Trophoblast cell (in vitro differentiated cells and primary cell): ENCODE measurements at regions not wholly inside any gene's neighbourhood (a gene's known extent, or its start where the extent isn't known, plus 50 kb on each side); places are given as distances from the start of the nearest gene placed in this dataset.

ENCODE experiments used
- DNase-seq, 2 donors: peaks; one replicate each; pipeline ENCODE4 v3.0.0-alpha.2; 2016
- H2AFZ ChIP-seq: 2 replicates; pipeline ENCODE4 v1.6.1; 2013; ENCODE audit warnings: low read length, moderate library complexity, mild to moderate bottlenecking; ENCODE audit not compliant: insufficient read depth, poor library complexity
- H2AK5ac ChIP-seq: 2 replicates; pipeline ENCODE4 v1.6.1; 2013; ENCODE audit warnings: mild to moderate bottlenecking, low read length
- H2BK120ac ChIP-seq: 2 replicates; pipeline ENCODE4 v1.6.1; 2013; ENCODE audit warnings: low read length, mild to moderate bottlenecking, moderate library complexity; ENCODE audit not compliant: insufficient read depth, poor library complexity
- H2BK12ac ChIP-seq: 2 replicates; pipeline ENCODE4 v1.6.1; 2013; ENCODE audit warnings: mild to moderate bottlenecking, low read length, moderate library complexity
- H2BK5ac ChIP-seq: 2 replicates; pipeline ENCODE4 v1.6.1; 2013; ENCODE audit warnings: low read length, low read depth, moderate library complexity, mild to moderate bottlenecking; ENCODE audit not compliant: poor library complexity
- H3K14ac ChIP-seq: 2 replicates; pipeline ENCODE4 v1.6.1; 2013; ENCODE audit warnings: mild to moderate bottlenecking, low read length
- H3K18ac ChIP-seq: 2 replicates; pipeline ENCODE4 v1.6.1; 2013; ENCODE audit warnings: mild to moderate bottlenecking, low read length
- H3K23ac ChIP-seq: 2 replicates; pipeline ENCODE4 v1.6.1; 2013; ENCODE audit warnings: low read length
- H3K27ac ChIP-seq: 2 replicates; pipeline ENCODE4 v1.5.1; 2013; ENCODE audit warnings: low read depth, mild to moderate bottlenecking, inconsistent platforms, low read length, moderate library complexity
- H3K27me3 ChIP-seq: 2 replicates; pipeline ENCODE4 v1.6.1; 2013; ENCODE audit warnings: inconsistent platforms, mild to moderate bottlenecking, low read length, moderate library complexity; ENCODE audit not compliant: insufficient read depth
- H3K36me3 ChIP-seq, 2 experiments: 1 replicate in 1 of 2; 2 replicates in 1 of 2; pipeline ENCODE4 v1.6.1; 2013; ENCODE audit warnings: low read length in 2 of 2, mild to moderate bottlenecking in 2 of 2, moderate library complexity in 1 of 2; ENCODE audit not compliant: insufficient read depth in 2 of 2, control insufficient read depth in 1 of 2
- H3K4ac ChIP-seq: 2 replicates; pipeline ENCODE4 v1.6.1; 2013; ENCODE audit warnings: low read depth, mild to moderate bottlenecking, low read length, moderate library complexity
- H3K4me1 ChIP-seq, 2 experiments: 1 replicate in 1 of 2; 2 replicates in 1 of 2; pipeline ENCODE4 v1.6.1; 2013; ENCODE audit warnings: low read length in 2 of 2, mild to moderate bottlenecking in 2 of 2, moderate library complexity in 1 of 2; ENCODE audit not compliant: insufficient read depth in 2 of 2, control insufficient read depth in 1 of 2
- H3K4me2 ChIP-seq: 2 replicates; pipeline ENCODE4 v1.6.1; 2013; ENCODE audit warnings: inconsistent platforms, mild to moderate bottlenecking, low read length, moderate library complexity
- H3K4me3 ChIP-seq: 2 replicates; pipeline ENCODE4 v1.5.1; 2013; ENCODE audit warnings: mild to moderate bottlenecking, low read depth, low read length, inconsistent platforms
- H3K79me1 ChIP-seq: one replicate; pipeline ENCODE4 v1.6.1; 2013; ENCODE audit warnings: low read length
- H3K79me2 ChIP-seq: 2 replicates; pipeline ENCODE4 v1.6.1; 2013; ENCODE audit warnings: low read length, mild to moderate bottlenecking; ENCODE audit not compliant: control insufficient read depth, insufficient read depth, poor library complexity
- H3K9ac ChIP-seq: 2 replicates; pipeline ENCODE4 v1.6.1; 2013; ENCODE audit warnings: mild to moderate bottlenecking, low read length
- H3K9me3 ChIP-seq: 2 replicates; pipeline ENCODE4 v1.6.1; 2013; ENCODE audit warnings: low read depth, mild to moderate bottlenecking, control low read depth, inconsistent platforms, low read length; ENCODE audit not compliant: insufficient read depth
- H4K12ac ChIP-seq: 2 replicates; pipeline ENCODE4 v1.6.1; 2013; ENCODE audit warnings: low read depth, mild to moderate bottlenecking, low read length, moderate library complexity
- H4K8ac ChIP-seq: 2 replicates; pipeline ENCODE4 v1.6.1; 2013; ENCODE audit warnings: low read depth, mild to moderate bottlenecking, low read length, moderate library complexity
- H4K91ac ChIP-seq: one replicate; pipeline ENCODE4 v1.6.1; 2013; ENCODE audit warnings: low read depth, mild to moderate bottlenecking, low read length, moderate library complexity
- WGBS: extraction: QIAGEN DNeasy Blood & Tissue Kit; methylation state at CpG from one replicate; pipeline ENCODE4 v1.1.7; 2013; ENCODE audit warnings: missing lambda C conversion rate; ENCODE audit not compliant: insufficient read length, insufficient coverage; ENCODE audit errors: extremely low coverage; 5-methylcytosine and 5-hydroxymethylcytosine counted together

DNA sequence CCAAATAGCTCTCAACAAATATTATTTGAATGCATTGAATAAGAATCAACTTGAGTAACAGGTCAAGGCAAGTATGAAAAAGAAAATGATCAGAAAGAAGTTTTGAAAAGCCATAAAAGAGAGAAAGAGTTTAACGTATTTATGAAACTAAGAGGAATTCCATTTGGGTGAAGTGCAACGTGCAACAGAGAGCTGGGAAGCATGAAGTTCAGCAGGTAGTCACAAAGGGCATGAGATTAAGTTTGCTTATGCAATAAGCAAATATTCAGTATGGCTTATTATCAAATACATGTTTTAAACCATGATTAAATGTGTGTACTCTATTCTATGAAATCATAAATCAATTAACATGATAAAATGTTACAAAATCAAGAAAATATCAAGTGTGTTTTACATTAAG lies 62.7 kb upstream of the PCDH17 start:
- Histone ChIP-seq H3K14ac (no peak overlapping the region), H3K4me3 (no peak overlapping the region), H2BK120ac (no peak overlapping the region), H4K12ac (no peak overlapping the region), H3K4ac (no peak overlapping the region), H3K27me3 (no peaks in the 10 kb centered on the region), H2AFZ (no peak overlapping the region), H3K4me2 (no peak overlapping the region), H3K4me1 (no peaks in the 10 kb centered on the region), H2AK5ac (no peak overlapping the region), H3K27ac (no peak overlapping the region), H3K79me1 (no peaks in the 10 kb centered on the region), H3K23ac (no peak overlapping the region), H3K36me3 (no peaks in the 10 kb centered on the region), H3K9ac (no peak overlapping the region), H4K8ac (no peak overlapping the region), H3K18ac (no peak overlapping the region), H3K79me2 (no peaks in the 10 kb centered on the region), H2BK12ac (no peak overlapping the region), H2BK5ac (no peak overlapping the region), H3K9me3 (no peaks in the 10 kb centered on the region), H4K91ac (no peak overlapping the region)
- WGBS = 100% methylated on average over 1 of the region's 2 CpGs
- DNase-seq = no peak

GRCh38 chr13:57569986-57570385 lies 61.6 kb upstream of the PCDH17 start:
- no peak overlapping the region for H2BK5ac ChIP-seq
- H3K4me3 ChIP-seq = no peak overlapping the region
- no peak overlapping the region for H2AFZ ChIP-seq
- H3K23ac ChIP-seq = no peak overlapping the region
- H2BK12ac ChIP-seq = no peak overlapping the region
- no peak overlapping the region for H3K9ac ChIP-seq
- no peaks in the 10 kb centered on the region for H3K79me2 ChIP-seq
- H2BK120ac ChIP-seq = no peak overlapping the region
- H4K91ac ChIP-seq = no peak overlapping the region
- H3K27me3 ChIP-seq = no peaks in the 10 kb centered on the region
- no peaks in the 10 kb centered on the region for H3K9me3 ChIP-seq
- no peak overlapping the region for H4K12ac ChIP-seq
- no peaks in the 10 kb centered on the region for H3K4me1 ChIP-seq
- no CpG with 5 or more reads among the region's 1 CpG for WGBS
- H3K27ac ChIP-seq = no peak overlapping the region
- no peaks in the 10 kb centered on the region for H3K36me3 ChIP-seq
- H4K8ac ChIP-seq = no peak overlapping the region
- no peak for DNase-seq
- no peak overlapping the region for H3K4ac ChIP-seq
- no peak overlapping the region for H3K18ac ChIP-seq
- H2AK5ac ChIP-seq = no peak overlapping the region
- no peaks in the 10 kb centered on the region for H3K79me1 ChIP-seq
- H3K4me2 ChIP-seq = no peak overlapping the region
- no peak overlapping the region for H3K14ac ChIP-seq
